ENCODE measurements at regions not wholly inside any gene's neighbourhood (a gene's known extent, or its start where the extent isn't known, plus 50 kb on each side); places are given as distances from the start of the nearest gene placed in this dataset.

DNA sequence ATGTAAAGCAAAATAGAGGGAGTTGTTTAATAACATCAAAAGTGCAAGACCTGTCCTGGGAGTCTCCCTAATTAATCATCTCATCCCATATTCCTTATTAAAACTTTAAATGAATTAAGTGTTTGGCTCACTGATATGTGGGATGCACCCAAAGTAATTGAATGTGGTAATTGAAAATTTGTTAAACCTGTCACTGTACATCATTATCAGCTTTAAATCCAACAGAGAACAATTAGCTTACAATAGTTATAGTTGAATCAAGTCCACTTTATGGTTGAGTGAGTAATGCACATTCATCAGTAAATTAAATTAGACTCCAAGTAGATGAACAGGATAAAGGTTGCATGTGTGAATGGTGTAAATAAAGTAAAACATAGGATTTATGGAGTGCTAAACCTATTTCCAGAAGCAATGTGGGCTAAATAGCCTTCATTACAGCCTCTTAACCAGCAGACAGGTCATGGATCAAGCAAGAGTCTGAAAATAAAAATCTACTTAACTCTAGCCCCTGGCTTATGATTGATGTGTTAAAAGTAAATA is 608.2 kb upstream of the CCDC54 start:
- no peak overlapping the region for H4K91ac ChIP-seq (ENCODE audit: low read depth, low read length)
- H3K4ac ChIP-seq (ENCODE audit: low read depth, low read length): no peak overlapping the region
- no peak for DNase-seq
- no peaks in the 10 kb centered on the region for H3K4me1 ChIP-seq (ENCODE audit: control insufficient read depth in 1 of 2, insufficient read depth in 2 of 2, low read length in 2 of 2)
- no peak overlapping the region for H3K14ac ChIP-seq (ENCODE audit: low read length)
- H3K79me1 ChIP-seq (ENCODE audit: low read length): no peaks in the 10 kb centered on the region
- no peak overlapping the region for H2AK5ac ChIP-seq (ENCODE audit: low read length)
- no peak overlapping the region for H3K18ac ChIP-seq (ENCODE audit: low read length)
- H3K4me3 ChIP-seq (ENCODE audit: low read depth, low read length): no peak overlapping the region
- H4K8ac ChIP-seq (ENCODE audit: low read depth, low read length): no peak overlapping the region
- no peak overlapping the region for H3K4me2 ChIP-seq (ENCODE audit: low read length)
- no peak overlapping the region for H3K9ac ChIP-seq (ENCODE audit: low read length)
- peaks cover 2% of the 10 kb centered on the region for H3K9me3 ChIP-seq (ENCODE audit: insufficient read depth, low read depth, low read length)
- no peak overlapping the region for H3K27ac ChIP-seq (ENCODE audit: low read depth, low read length)
- H2AFZ ChIP-seq (ENCODE audit: insufficient read depth, low read length, poor library complexity): no peak overlapping the region
- H2BK5ac ChIP-seq (ENCODE audit: low read depth, low read length, poor library complexity): no peak overlapping the region
- H3K79me2 ChIP-seq (ENCODE audit: control insufficient read depth, insufficient read depth, low read length, poor library complexity): no peaks in the 10 kb centered on the region
- H2BK12ac ChIP-seq (ENCODE audit: low read length): no peak overlapping the region
- H4K12ac ChIP-seq (ENCODE audit: low read depth, low read length): no peak overlapping the region
- no peak overlapping the region for H2BK120ac ChIP-seq (ENCODE audit: insufficient read depth, low read length, poor library complexity)
- no peak overlapping the region for H3K23ac ChIP-seq (ENCODE audit: low read length)
- peaks cover 0 to 2% of the 10 kb centered on the region in 2 experiments for H3K36me3 ChIP-seq (ENCODE audit: control insufficient read depth in 1 of 2, insufficient read depth in 2 of 2, low read length in 2 of 2)
- no peaks in the 10 kb centered on the region for H3K27me3 ChIP-seq (ENCODE audit: insufficient read depth, low read length)

DNA sequence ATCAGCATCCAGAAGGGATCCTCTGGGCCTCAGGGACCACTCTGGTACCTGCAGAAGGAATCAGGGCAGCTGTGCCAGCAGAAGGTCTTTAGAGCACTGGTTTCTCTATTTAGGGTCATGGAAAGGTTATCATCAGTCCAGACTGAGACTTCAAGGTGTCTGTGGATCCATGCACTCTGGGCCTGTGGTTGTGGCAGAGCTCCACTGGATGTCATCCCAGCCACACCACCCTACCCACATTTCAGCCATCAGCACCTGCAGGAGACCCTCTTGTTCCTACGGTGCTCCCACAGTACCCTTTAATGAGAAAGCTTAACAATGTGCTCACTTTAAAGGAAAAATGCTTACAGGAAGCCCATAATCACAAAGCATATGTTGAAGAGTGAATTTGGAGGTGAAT is 603.4 kb upstream of the CCDC54 start:
- no peaks in the 10 kb centered on the region for H3K79me2 ChIP-seq (ENCODE audit: control insufficient read depth, insufficient read depth, low read length, poor library complexity)
- no CpG with 5 or more reads among the region's 1 CpG for WGBS (ENCODE audit: extremely low coverage, insufficient coverage, insufficient read length)
- no peak overlapping the region for H4K8ac ChIP-seq (ENCODE audit: low read depth, low read length)
- no peak overlapping the region for H2BK120ac ChIP-seq (ENCODE audit: insufficient read depth, low read length, poor library complexity)
- no peak overlapping the region for H4K91ac ChIP-seq (ENCODE audit: low read depth, low read length)
- H3K9me3 ChIP-seq (ENCODE audit: insufficient read depth, low read depth, low read length): no peaks in the 10 kb centered on the region
- DNase-seq: no peak
- no peak overlapping the region for H3K4ac ChIP-seq (ENCODE audit: low read depth, low read length)
- no peak overlapping the region for H3K4me3 ChIP-seq (ENCODE audit: low read depth, low read length)
- no peak overlapping the region for H3K4me2 ChIP-seq (ENCODE audit: low read length)
- H3K14ac ChIP-seq (ENCODE audit: low read length): no peak overlapping the region
- H3K4me1 ChIP-seq (ENCODE audit: control insufficient read depth in 1 of 2, insufficient read depth in 2 of 2, low read length in 2 of 2): no peaks in the 10 kb centered on the region
- H3K9ac ChIP-seq (ENCODE audit: low read length): no peak overlapping the region
- H2AK5ac ChIP-seq (ENCODE audit: low read length): no peak overlapping the region
- no peak overlapping the region for H4K12ac ChIP-seq (ENCODE audit: low read depth, low read length)
- H3K27me3 ChIP-seq (ENCODE audit: insufficient read depth, low read length): no peaks in the 10 kb centered on the region
- no peaks in the 10 kb centered on the region for H3K79me1 ChIP-seq (ENCODE audit: low read length)
- no peak overlapping the region for H2BK12ac ChIP-seq (ENCODE audit: low read length)
- no peak overlapping the region for H2BK5ac ChIP-seq (ENCODE audit: low read depth, low read length, poor library complexity)
- no peak overlapping the region for H3K18ac ChIP-seq (ENCODE audit: low read length)
- no peak overlapping the region for H3K27ac ChIP-seq (ENCODE audit: low read depth, low read length)
- no peak overlapping the region for H3K23ac ChIP-seq (ENCODE audit: low read length)
- H3K36me3 ChIP-seq (ENCODE audit: control insufficient read depth in 1 of 2, insufficient read depth in 2 of 2, low read length in 2 of 2): no peaks in the 10 kb centered on the region
- no peak overlapping the region for H2AFZ ChIP-seq (ENCODE audit: insufficient read depth, low read length, poor library complexity)

DNA sequence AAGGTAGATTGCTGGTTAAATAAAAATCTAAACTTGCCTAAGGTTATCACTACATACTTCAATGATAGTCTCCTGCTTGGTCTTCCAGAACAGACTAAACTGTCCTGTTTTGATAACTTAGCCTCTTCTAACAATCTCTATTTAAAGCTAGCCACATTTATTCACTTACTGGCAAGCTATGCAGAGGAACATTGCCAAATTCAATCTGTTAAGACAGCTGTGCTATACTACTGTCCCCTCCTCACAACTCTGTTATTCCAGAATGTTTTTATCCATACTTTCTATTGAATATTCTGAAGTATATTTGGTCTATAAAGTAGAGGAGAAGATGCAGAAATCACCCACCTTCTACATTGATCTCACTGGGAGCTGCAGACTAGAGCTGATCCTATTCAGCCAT is 594.0 kb upstream of the CCDC54 start:
- Histone ChIP-seq H2BK12ac (ENCODE audit: low read length) (no peak overlapping the region), H3K14ac (ENCODE audit: low read length) (no peak overlapping the region), H2BK120ac (ENCODE audit: insufficient read depth, low read length, poor library complexity) (no peak overlapping the region), H3K4ac (ENCODE audit: low read depth, low read length) (no peak overlapping the region), H3K79me2 (ENCODE audit: control insufficient read depth, insufficient read depth, low read length, poor library complexity) (no peaks in the 10 kb centered on the region), H3K27ac (ENCODE audit: low read depth, low read length) (no peak overlapping the region), H4K91ac (ENCODE audit: low read depth, low read length) (no peak overlapping the region), H2AFZ (ENCODE audit: insufficient read depth, low read length, poor library complexity) (no peak overlapping the region), H4K12ac (ENCODE audit: low read depth, low read length) (no peak overlapping the region), H3K27me3 (ENCODE audit: insufficient read depth, low read length) (no peaks in the 10 kb centered on the region), H3K4me1 (ENCODE audit: control insufficient read depth in 1 of 2, insufficient read depth in 2 of 2, low read length in 2 of 2) (no peaks in the 10 kb centered on the region), H3K23ac (ENCODE audit: low read length) (no peak overlapping the region), H3K4me3 (ENCODE audit: low read depth, low read length) (no peak overlapping the region), H3K18ac (ENCODE audit: low read length) (no peak overlapping the region), H3K36me3 (ENCODE audit: control insufficient read depth in 1 of 2, insufficient read depth in 2 of 2, low read length in 2 of 2) (no peaks in the 10 kb centered on the region), H4K8ac (ENCODE audit: low read depth, low read length) (no peak overlapping the region), H3K79me1 (ENCODE audit: low read length) (no peaks in the 10 kb centered on the region), H2AK5ac (ENCODE audit: low read length) (no peak overlapping the region), H3K4me2 (ENCODE audit: low read length) (no peak overlapping the region), H2BK5ac (ENCODE audit: low read depth, low read length, poor library complexity) (no peak overlapping the region), H3K9me3 (ENCODE audit: insufficient read depth, low read depth, low read length) (no peaks in the 10 kb centered on the region), H3K9ac (ENCODE audit: low read length) (no peak overlapping the region)
- no peak for DNase-seq

DNA sequence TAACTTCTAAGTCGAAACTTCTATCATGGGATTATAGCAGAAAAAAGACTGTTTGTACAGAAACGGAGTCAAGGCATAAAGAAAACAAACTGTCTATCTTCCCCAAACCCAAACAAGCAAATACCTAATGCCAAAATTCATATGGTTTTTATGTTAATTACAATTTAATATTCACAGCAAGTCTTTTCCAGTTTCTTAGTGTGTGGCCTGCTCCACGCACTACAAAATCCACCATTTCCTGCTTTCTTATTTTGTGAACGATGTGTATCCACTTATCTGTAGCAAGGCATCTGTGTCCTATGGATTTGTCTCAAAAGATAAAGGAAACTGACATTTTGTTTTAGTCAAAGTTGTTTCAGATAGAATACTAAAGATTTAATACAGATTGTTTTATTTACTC is 588.0 kb upstream of the CCDC54 start:
- Histone ChIP-seq H2BK5ac (ENCODE audit: low read depth, low read length, poor library complexity) (no peak overlapping the region), H2BK12ac (ENCODE audit: low read length) (no peak overlapping the region)
- WGBS (ENCODE audit: extremely low coverage, insufficient coverage, insufficient read length): no CpG with 5 or more reads among the region's 4 CpGs

More for the DNA sequence above, 588.0 kb upstream of the CCDC54 start:
- no peaks in the 10 kb centered on the region for H3K79me2 ChIP-seq (ENCODE audit: control insufficient read depth, insufficient read depth, low read length, poor library complexity)
- no peaks in the 10 kb centered on the region for H3K36me3 ChIP-seq (ENCODE audit: control insufficient read depth in 1 of 2, insufficient read depth in 2 of 2, low read length in 2 of 2)
- no peak overlapping the region for H3K27ac ChIP-seq (ENCODE audit: low read depth, low read length)
- H3K27me3 ChIP-seq (ENCODE audit: insufficient read depth, low read length): no peaks in the 10 kb centered on the region
- no peaks in the 10 kb centered on the region for H3K79me1 ChIP-seq (ENCODE audit: low read length)
- no peak overlapping the region for H4K91ac ChIP-seq (ENCODE audit: low read depth, low read length)
- H3K4ac ChIP-seq (ENCODE audit: low read depth, low read length): no peak overlapping the region
- no peak overlapping the region for H2AFZ ChIP-seq (ENCODE audit: insufficient read depth, low read length, poor library complexity)
- H2BK120ac ChIP-seq (ENCODE audit: insufficient read depth, low read length, poor library complexity): no peak overlapping the region
- no peak overlapping the region for H2AK5ac ChIP-seq (ENCODE audit: low read length)
- no peaks in the 10 kb centered on the region for H3K4me1 ChIP-seq (ENCODE audit: control insufficient read depth in 1 of 2, insufficient read depth in 2 of 2, low read length in 2 of 2)
- H3K23ac ChIP-seq (ENCODE audit: low read length): no peak overlapping the region
- H4K12ac ChIP-seq (ENCODE audit: low read depth, low read length): no peak overlapping the region
- no peak overlapping the region for H3K4me3 ChIP-seq (ENCODE audit: low read depth, low read length)
- H3K14ac ChIP-seq (ENCODE audit: low read length): no peak overlapping the region
- no peaks in the 10 kb centered on the region for H3K9me3 ChIP-seq (ENCODE audit: insufficient read depth, low read depth, low read length)
- no peak overlapping the region for H3K4me2 ChIP-seq (ENCODE audit: low read length)
- H3K18ac ChIP-seq (ENCODE audit: low read length): no peak overlapping the region
- no peak overlapping the region for H3K9ac ChIP-seq (ENCODE audit: low read length)
- H4K8ac ChIP-seq (ENCODE audit: low read depth, low read length): no peak overlapping the region
- no peak for DNase-seq

Data from trophoblast cell (in vitro differentiated cells and primary cell).